Calu3 (cell line): ENCODE measurements at regions not wholly inside any gene's neighbourhood (a gene's known extent, or its start where the extent isn't known, plus 50 kb on each side); places are given as distances from the start of the nearest gene placed in this dataset.

Experiments used
- BruUV-seq: library from RNA; stranded (reverse); fragments of 400-500 nt; replicated peaks from 2 replicates; lab custom pipeline; 2021; lab: Mats Ljungman, UMichigan
- CTCF ChIA-PET: fragments of 300-600 bp; sonication (Branson Sonifier 250); formaldehyde crosslinking; loops from one replicate; lab custom pipeline; 2022; ENCODE audit warnings: antibody characterized with exemption; lab: Charles Lee
- DNase-seq: peaks from one replicate; pipeline ENCODE4 v3.0.0; 2022
- H3K27ac Mint-ChIP-seq: one replicate; pipeline ENCODE4 v1.8.0; 2022; ENCODE audit warnings: mixed read lengths; ENCODE audit not compliant: unreplicated experiment
- H3K27me3 Mint-ChIP-seq: one replicate; pipeline ENCODE4 v1.8.0; 2022; ENCODE audit warnings: mixed read lengths; ENCODE audit not compliant: unreplicated experiment
- H3K36me3 Mint-ChIP-seq: one replicate; pipeline ENCODE4 v1.8.0; 2022; ENCODE audit warnings: mild to moderate bottlenecking, moderate library complexity, mixed read lengths; ENCODE audit not compliant: insufficient read depth, unreplicated experiment
- H3K4me1 Mint-ChIP-seq: one replicate; pipeline ENCODE4 v1.8.0; 2022; ENCODE audit warnings: mild to moderate bottlenecking, low read depth, mixed read lengths; ENCODE audit not compliant: unreplicated experiment
- H3K4me3 Mint-ChIP-seq: one replicate; pipeline ENCODE4 v1.8.0; 2022; ENCODE audit warnings: mild to moderate bottlenecking, low read depth, moderate library complexity, mixed read lengths; ENCODE audit not compliant: unreplicated experiment
- H3K9me3 Mint-ChIP-seq: one replicate; pipeline ENCODE4 v1.8.0; 2022; ENCODE audit warnings: low read depth, mixed read lengths; ENCODE audit not compliant: unreplicated experiment
- intact Hi-C: fragments of 100-400 bp; cut with micrococcal nuclease; formaldehyde crosslinking; loops from one replicate; pipeline ENCODE4 v1.10.0; 2022; ENCODE audit not compliant: unreplicated experiment
- TF ChIP-seq, protein P1 (sequence below): fragments of 200-600 bp; IDR thresholded peaks from one replicate; pipeline ENCODE4 v1.8.0; 2022; ENCODE audit warnings: antibody characterized with exemption; ENCODE audit not compliant: unreplicated experiment

- H3K36me3 Mint-ChIP-seq = no peaks in the 10 kb centered on the region
- H3K9me3 Mint-ChIP-seq = peaks cover 8% of the 10 kb centered on the region
- intact Hi-C loops = no loop called here
- H3K4me1 Mint-ChIP-seq = no peaks in the 10 kb centered on the region
- H3K4me3 Mint-ChIP-seq = no peak overlapping the region
- H3K27ac Mint-ChIP-seq = no peak overlapping the region
- no TSS peak for BruUV-seq
- CTCF ChIA-PET = no interaction called here
- no peak for DNase-seq
- TF ChIP-seq, protein P1, sequence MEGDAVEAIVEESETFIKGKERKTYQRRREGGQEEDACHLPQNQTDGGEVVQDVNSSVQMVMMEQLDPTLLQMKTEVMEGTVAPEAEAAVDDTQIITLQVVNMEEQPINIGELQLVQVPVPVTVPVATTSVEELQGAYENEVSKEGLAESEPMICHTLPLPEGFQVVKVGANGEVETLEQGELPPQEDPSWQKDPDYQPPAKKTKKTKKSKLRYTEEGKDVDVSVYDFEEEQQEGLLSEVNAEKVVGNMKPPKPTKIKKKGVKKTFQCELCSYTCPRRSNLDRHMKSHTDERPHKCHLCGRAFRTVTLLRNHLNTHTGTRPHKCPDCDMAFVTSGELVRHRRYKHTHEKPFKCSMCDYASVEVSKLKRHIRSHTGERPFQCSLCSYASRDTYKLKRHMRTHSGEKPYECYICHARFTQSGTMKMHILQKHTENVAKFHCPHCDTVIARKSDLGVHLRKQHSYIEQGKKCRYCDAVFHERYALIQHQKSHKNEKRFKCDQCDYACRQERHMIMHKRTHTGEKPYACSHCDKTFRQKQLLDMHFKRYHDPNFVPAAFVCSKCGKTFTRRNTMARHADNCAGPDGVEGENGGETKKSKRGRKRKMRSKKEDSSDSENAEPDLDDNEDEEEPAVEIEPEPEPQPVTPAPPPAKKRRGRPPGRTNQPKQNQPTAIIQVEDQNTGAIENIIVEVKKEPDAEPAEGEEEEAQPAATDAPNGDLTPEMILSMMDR = no peak
- H3K27me3 Mint-ChIP-seq = no peaks in the 10 kb centered on the region
Measured at GRCh38 chr5:167112556-167112955, 1178.9 kb upstream of the WWC1 start.

GRCh38 chr5:167122267-167122666 lies 1169.2 kb upstream of the WWC1 start:
- BruUV-seq = no TSS peak
- DNase-seq = peak; percentile 12
- Mint-ChIP-seq H3K9me3 (peaks cover 4% of the 10 kb centered on the region), H3K27ac (no peak overlapping the region), H3K36me3 (no peaks in the 10 kb centered on the region), H3K27me3 (no peaks in the 10 kb centered on the region), H3K4me3 (no peak overlapping the region), H3K4me1 (peaks cover 17% of the 10 kb centered on the region)
- TF ChIP-seq, protein P1 = no peak
- CTCF ChIA-PET = no interaction called here
- intact Hi-C loops = no loop called here

DNA sequence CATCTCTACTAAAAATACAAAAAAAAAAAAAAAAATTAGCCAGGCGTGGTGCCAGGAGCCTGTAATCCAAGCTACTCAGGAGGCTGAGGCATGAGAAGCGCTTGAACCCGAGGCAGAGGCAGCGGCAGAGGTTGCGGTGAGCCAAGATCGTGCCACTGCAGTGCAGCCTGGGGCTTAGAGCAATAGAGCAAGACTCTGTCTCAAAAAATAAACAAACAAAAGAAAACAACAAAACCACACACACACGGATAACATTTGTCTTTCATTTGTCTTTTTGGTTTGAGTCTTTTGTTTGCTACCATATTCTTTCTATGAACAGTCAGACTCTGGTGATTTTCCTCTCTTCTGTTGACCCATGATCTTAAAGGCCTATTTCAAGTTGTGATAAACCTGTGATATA lies 1168.3 kb upstream of the WWC1 start:
- Mint-ChIP-seq H3K27me3 (no peaks in the 10 kb centered on the region), H3K4me3 (no peak overlapping the region)
- intact Hi-C loops = no loop called here

GRCh38 chr5:167128581-167128980 lies 1162.9 kb upstream of the WWC1 start:
- no peak for DNase-seq
- no TSS peak for BruUV-seq
- intact Hi-C loops = no loop called here
- H3K9me3 Mint-ChIP-seq = no peaks in the 10 kb centered on the region
- no peaks in the 10 kb centered on the region for H3K27me3 Mint-ChIP-seq
- H3K36me3 Mint-ChIP-seq = no peaks in the 10 kb centered on the region
- no peak overlapping the region for H3K27ac Mint-ChIP-seq
- peaks cover 11% of the 10 kb centered on the region for H3K4me1 Mint-ChIP-seq
- CTCF ChIA-PET = interaction anchor here (1.3 kb wide), 1 partner anchor 10 kb away, joined by 4 read pairs; no protein-coding TSS in a partner anchor
- no peak overlapping the region for H3K4me3 Mint-ChIP-seq
- TF ChIP-seq, protein P1 = no peak

More for the DNA sequence above, 1168.3 kb upstream of the WWC1 start:
- CTCF ChIA-PET = no interaction called here
- Mint-ChIP-seq H3K9me3 (peaks cover 4% of the 10 kb centered on the region), H3K36me3 (no peaks in the 10 kb centered on the region), H3K27ac (no peak overlapping the region), H3K4me1 (peaks cover 18% of the 10 kb centered on the region)
- TF ChIP-seq, protein P1 = no peak
- no TSS peak for BruUV-seq
- no peak for DNase-seq
